ENCODE measurements at regions not wholly inside any gene's neighbourhood (a gene's known extent, or its start where the extent isn't known, plus 50 kb on each side); places are given as distances from the start of the nearest gene placed in this dataset.

DNA sequence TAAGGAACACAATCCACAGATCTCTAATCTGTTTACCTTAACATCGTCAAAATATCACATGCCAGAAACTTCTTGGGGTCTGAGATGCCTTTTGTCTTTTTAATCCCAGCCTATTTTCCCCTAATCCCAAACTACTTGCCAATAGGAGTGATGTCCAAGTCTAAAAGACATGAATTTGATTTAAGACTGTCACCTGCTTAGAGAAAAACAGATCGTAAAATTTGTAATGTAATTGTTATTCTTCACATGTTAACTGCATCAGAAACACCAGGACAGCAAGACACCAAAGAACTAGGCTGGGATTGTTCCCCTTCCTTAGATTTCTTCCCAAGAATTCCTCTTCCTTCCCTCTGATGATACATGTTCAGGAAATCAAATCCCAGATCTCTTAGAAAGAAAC, 198.1 kb upstream of the ARHGAP20 start:
- WGBS, 2 donors: 81 to 84% methylated on average over 2 of the region's 2 CpGs
- H3K4me3 ChIP-seq (replicated peaks in 1 of 3): no peak overlapping the region
- H3K4me1 ChIP-seq: peaks cover 5 to 6% of the 10 kb centered on the region in 2 donors
- no peak for DNase-seq
- intact Hi-C loops (cut with DNase I): no loop called here
- TF ChIP-seq, protein P1, sequence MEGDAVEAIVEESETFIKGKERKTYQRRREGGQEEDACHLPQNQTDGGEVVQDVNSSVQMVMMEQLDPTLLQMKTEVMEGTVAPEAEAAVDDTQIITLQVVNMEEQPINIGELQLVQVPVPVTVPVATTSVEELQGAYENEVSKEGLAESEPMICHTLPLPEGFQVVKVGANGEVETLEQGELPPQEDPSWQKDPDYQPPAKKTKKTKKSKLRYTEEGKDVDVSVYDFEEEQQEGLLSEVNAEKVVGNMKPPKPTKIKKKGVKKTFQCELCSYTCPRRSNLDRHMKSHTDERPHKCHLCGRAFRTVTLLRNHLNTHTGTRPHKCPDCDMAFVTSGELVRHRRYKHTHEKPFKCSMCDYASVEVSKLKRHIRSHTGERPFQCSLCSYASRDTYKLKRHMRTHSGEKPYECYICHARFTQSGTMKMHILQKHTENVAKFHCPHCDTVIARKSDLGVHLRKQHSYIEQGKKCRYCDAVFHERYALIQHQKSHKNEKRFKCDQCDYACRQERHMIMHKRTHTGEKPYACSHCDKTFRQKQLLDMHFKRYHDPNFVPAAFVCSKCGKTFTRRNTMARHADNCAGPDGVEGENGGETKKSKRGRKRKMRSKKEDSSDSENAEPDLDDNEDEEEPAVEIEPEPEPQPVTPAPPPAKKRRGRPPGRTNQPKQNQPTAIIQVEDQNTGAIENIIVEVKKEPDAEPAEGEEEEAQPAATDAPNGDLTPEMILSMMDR (IDR thresholded peaks at IDR 0.05): no peak
- TF ChIP-seq POLR2A (IDR thresholded peaks at IDR 0.05): no peak
- H3K36me3 ChIP-seq: no peaks in the 10 kb centered on the region
- H3K27me3 ChIP-seq: no peaks in the 10 kb centered on the region
- H3K27ac ChIP-seq: no peak overlapping the region
- no peaks in the 10 kb centered on the region for H3K9me3 ChIP-seq

DNA sequence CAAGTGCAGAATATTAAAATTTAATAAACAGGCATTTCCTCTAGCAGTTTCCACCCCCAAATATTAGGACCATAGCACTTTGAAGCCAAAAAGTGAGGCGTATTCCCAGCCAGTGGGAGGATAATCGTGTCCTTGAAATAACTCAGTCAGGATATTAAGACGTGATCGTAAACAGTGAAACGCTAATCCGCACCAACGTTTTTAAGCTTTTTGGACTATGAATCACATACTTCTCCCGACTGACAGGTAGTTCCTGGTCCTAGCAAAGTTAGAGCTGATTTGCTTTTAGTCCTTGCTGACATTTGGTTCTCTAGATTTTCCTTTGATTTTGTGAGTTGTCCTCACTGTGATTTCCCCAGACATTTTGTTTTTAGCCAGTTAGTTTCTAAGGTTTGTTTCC, 197.1 kb upstream of the ARHGAP20 start:
- Histone ChIP-seq H3K4me3 (replicated peaks in 1 of 3) (no peak overlapping the region), H3K9me3 (no peaks in the 10 kb centered on the region), H3K36me3 (no peaks in the 10 kb centered on the region), H3K27me3 (no peaks in the 10 kb centered on the region), H3K27ac (no peak overlapping the region), H3K4me1 (peaks cover 5 to 6% of the 10 kb centered on the region in 2 donors)
- WGBS, 2 donors: 80 to 87% methylated on average over 8 of the region's 8 CpGs
- no peak for DNase-seq
- intact Hi-C loops (cut with DNase I): no loop called here
- no peak for TF ChIP-seq POLR2A (IDR thresholded peaks at IDR 0.05)
- TF ChIP-seq, protein P1 (IDR thresholded peaks at IDR 0.05): no peak

DNA sequence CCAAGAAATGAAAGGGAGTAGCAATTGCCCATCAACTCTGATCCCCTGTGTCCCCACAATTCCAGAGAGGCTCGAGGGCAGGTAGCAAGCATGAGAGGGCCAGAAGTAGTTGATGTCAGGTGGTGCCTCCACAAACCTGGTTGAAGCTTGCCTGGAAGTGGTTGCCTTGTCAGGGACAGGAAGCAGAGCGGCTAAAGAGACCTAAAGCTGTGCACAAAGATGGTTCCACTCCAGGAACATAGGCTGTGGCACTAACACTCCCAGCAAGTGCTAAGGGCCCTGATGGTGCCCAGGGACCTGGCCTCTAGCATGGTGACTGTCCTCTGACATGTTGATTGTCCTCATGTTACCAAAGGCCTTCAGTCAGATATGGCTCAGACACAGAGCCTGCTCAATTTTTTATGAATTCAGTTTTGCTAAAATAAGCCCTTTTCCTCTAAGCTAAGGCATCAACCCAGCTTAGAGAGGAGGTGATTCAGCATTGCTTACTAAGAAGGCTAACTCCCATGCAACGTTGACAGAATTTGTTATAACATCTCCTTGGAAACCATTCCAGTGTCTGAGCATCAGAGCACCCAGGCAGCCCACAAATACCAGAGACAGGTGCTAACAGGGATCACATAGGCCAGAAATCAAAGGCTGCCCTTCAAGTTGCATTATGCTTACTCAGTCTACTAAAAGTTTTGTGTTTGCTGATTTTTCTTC, 196.3 kb upstream of the ARHGAP20 start:
- DNase-seq: no peak
- no peak overlapping the region for H3K4me3 ChIP-seq (replicated peaks in 1 of 3)
- H3K9me3 ChIP-seq: no peaks in the 10 kb centered on the region
- WGBS, 2 donors: 59% methylated on average over 3 of the region's 3 CpGs
- H3K36me3 ChIP-seq: no peaks in the 10 kb centered on the region
- no peaks in the 10 kb centered on the region for H3K27me3 ChIP-seq
- H3K4me1 ChIP-seq: peaks cover 5 to 6% of the 10 kb centered on the region in 2 donors
- TF ChIP-seq, protein P1 (IDR thresholded peaks at IDR 0.05): no peak
- no peak for TF ChIP-seq POLR2A (IDR thresholded peaks at IDR 0.05)
- intact Hi-C loops (cut with DNase I): no loop called here
- no peak overlapping the region for H3K27ac ChIP-seq

DNA sequence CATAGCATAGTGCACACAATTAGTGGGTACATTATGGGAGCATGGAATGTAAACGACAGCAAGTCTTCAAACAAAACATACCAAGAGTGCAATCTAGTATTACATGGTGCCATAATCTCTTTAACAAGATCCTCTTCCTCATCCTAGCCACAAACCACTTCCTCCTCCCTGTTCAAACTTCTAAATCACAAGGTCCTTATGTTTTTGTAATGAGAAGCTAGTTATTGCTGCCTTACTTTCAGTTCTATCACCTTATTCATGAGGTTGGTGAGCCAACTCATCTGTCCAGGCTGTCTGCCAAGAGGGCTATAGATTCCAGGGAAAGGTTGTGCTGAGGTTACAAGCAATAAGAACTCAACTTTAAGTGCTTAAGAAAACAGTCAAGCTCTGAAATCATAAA, 195.4 kb upstream of the ARHGAP20 start:
- peak; percentile 16 to 37 for DNase-seq
- 33 to 36% methylated on average over 1 of the region's 1 CpG for WGBS, 2 donors
- intact Hi-C loops (cut with DNase I): no loop called here
- H3K36me3 ChIP-seq: no peaks in the 10 kb centered on the region
- H3K4me3 ChIP-seq (replicated peaks in 1 of 3): no peak overlapping the region
- peaks cover 5 to 6% of the 10 kb centered on the region in 2 donors for H3K4me1 ChIP-seq
- TF ChIP-seq, protein P1 (IDR thresholded peaks at IDR 0.05): no peak
- no peak for TF ChIP-seq POLR2A (IDR thresholded peaks at IDR 0.05)
- H3K9me3 ChIP-seq: no peaks in the 10 kb centered on the region
- H3K27me3 ChIP-seq: no peaks in the 10 kb centered on the region
- H3K27ac ChIP-seq: no peak overlapping the region

DNA sequence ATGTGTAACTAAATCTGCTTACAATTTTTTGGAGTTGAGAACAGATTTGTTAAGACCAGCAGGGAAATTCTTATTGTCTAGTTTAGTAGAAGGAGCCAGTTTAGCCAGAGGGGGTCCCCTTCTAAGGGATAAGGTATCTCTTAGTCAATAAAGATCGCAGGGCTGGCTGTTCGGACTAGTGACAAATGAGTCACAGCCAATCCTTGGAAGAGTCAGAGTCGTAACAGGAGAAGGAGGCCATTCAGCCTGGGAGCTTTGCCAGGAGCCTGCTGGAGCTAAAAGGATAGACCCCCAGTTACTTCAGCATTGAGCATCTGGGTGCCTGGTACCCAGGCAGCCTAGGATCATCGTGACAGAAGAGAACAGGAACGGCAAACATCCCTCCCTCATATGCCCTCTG, 191.6 kb upstream of the ARHGAP20 start:
- H3K27ac ChIP-seq: no peak overlapping the region

More for the DNA sequence above, 191.6 kb upstream of the ARHGAP20 start:
- Histone ChIP-seq H3K27me3 (no peaks in the 10 kb centered on the region), H3K36me3 (no peaks in the 10 kb centered on the region), H3K9me3 (no peaks in the 10 kb centered on the region), H3K4me1 (peaks cover 5 to 6% of the 10 kb centered on the region in 2 donors), H3K4me3 (replicated peaks in 1 of 3) (no peak overlapping the region)
- WGBS, 2 donors: 85 to 92% methylated on average over 5 of the region's 5 CpGs
- TF ChIP-seq, protein P1 (IDR thresholded peaks at IDR 0.05): no peak
- no peak for TF ChIP-seq POLR2A (IDR thresholded peaks at IDR 0.05)
- no peak for DNase-seq
- intact Hi-C loops (cut with DNase I): no loop called here

Measured in thyroid gland (tissue), 4 donors.